Prostate gland (tissue), 2 donors: ENCODE measurements at regions not wholly inside any gene's neighbourhood (a gene's known extent, or its start where the extent isn't known, plus 50 kb on each side); places are given as distances from the start of the nearest gene placed in this dataset.

ENCODE experiments used
- POLR2A ChIP-seq: fragments of 450-650 bp; IDR thresholded peaks from one replicate; pipeline ENCODE4 v1.6.1; 2016; ENCODE audit warnings: antibody characterized with exemption, mild to moderate bottlenecking
- POLR2AphosphoS5 ChIP-seq: sonication (generic); formaldehyde crosslinking; IDR thresholded peaks from one replicate; pipeline ENCODE4 v1.6.1; 2017; ENCODE audit warnings: antibody characterized with exemption
- TF ChIP-seq, protein P1 (sequence below), 4 experiments: fragments of 200-600 bp in 2 of 4; fragments of 450-650 bp in 2 of 4; sonication (generic) in 2 of 4; IDR thresholded peaks; 1 replicate in 3 of 4; 2 replicates in 1 of 4; pipeline ENCODE4 v1.5.1; 2016 to 2019; ENCODE audit warnings: antibody characterized with exemption in 4 of 4, mild to moderate bottlenecking in 2 of 4, moderate library complexity in 2 of 4

DNA sequence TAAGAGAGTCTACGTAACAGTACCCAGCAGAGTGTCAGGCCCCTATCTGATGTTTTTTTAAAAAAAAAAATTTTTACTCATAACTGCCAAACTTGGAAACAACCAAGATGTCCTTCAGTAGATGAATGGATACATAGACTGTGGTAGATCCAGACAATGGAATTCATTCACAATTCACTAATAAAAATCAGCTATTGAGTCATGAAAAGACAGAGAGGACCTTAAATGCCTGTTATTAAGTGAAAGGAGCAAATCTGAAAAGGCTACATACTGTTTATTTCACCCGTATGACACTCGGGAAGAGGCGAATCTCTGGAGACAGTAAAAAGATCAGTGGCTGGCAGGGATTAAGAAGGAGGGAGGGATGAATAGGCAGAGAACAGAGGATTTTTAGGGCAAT is 541.4 kb upstream of the TENM4 start:
- TF ChIP-seq, protein P1, sequence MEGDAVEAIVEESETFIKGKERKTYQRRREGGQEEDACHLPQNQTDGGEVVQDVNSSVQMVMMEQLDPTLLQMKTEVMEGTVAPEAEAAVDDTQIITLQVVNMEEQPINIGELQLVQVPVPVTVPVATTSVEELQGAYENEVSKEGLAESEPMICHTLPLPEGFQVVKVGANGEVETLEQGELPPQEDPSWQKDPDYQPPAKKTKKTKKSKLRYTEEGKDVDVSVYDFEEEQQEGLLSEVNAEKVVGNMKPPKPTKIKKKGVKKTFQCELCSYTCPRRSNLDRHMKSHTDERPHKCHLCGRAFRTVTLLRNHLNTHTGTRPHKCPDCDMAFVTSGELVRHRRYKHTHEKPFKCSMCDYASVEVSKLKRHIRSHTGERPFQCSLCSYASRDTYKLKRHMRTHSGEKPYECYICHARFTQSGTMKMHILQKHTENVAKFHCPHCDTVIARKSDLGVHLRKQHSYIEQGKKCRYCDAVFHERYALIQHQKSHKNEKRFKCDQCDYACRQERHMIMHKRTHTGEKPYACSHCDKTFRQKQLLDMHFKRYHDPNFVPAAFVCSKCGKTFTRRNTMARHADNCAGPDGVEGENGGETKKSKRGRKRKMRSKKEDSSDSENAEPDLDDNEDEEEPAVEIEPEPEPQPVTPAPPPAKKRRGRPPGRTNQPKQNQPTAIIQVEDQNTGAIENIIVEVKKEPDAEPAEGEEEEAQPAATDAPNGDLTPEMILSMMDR (IDR thresholded peaks at IDR 0.05) = no peak
- TF ChIP-seq POLR2A = no peak
- no peak for TF ChIP-seq POLR2AphosphoS5
